ENCODE measurements at regions not wholly inside any gene's neighbourhood (a gene's known extent, or its start where the extent isn't known, plus 50 kb on each side); places are given as distances from the start of the nearest gene placed in this dataset.

DNA sequence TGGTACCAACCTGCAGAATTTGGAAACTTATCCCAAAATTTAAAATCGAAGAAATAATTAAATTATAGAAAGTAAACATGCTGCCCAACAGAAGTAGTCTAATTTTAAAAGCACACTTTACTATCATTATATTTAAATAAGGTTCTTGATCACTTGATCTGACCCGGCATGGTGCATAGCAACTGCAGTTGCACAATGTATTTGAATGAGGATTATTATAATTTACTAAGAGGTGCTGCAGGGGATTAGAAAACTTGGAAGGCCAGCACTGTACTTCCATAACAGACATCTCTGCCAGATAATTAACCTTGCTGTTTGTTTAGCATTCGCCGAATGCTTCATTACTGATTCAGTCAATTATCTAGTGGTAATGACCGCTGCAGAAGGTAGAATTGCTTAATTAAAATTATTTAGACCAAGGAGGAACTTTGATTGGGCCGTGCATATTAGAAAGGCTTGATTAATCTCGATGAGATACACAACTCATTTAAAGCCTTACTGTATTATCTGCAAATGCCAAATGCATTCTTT lies 971.6 kb downstream of the ZPLD1 start:
- TF ChIP-seq OSR1 (CRISPR knock-in tag; IDR thresholded peaks at IDR 0.05) (no peak), ZFP30 (CRISPR knock-in tag; IDR thresholded peaks at IDR 0.05) (no peak), ESRRG (CRISPR knock-in tag; IDR thresholded peaks at IDR 0.05) (no peak), ARNTL (CRISPR knock-in tag; IDR thresholded peaks at IDR 0.05; ENCODE audit: borderline replicate concordance, low read depth) (no peak), GLIS3 (CRISPR knock-in tag; IDR thresholded peaks at IDR 0.05) (no peak), TSHZ2 (CRISPR knock-in tag; IDR thresholded peaks at IDR 0.05) (no peak), ZFP3 (CRISPR knock-in tag; IDR thresholded peaks at IDR 0.05) (no peak), ZNF70 (CRISPR knock-in tag; IDR thresholded peaks at IDR 0.05) (no peak), TOX (CRISPR knock-in tag; IDR thresholded peaks at IDR 0.05; ENCODE audit: borderline replicate concordance) (no peak)
- TF ChIP-seq, protein P1, sequence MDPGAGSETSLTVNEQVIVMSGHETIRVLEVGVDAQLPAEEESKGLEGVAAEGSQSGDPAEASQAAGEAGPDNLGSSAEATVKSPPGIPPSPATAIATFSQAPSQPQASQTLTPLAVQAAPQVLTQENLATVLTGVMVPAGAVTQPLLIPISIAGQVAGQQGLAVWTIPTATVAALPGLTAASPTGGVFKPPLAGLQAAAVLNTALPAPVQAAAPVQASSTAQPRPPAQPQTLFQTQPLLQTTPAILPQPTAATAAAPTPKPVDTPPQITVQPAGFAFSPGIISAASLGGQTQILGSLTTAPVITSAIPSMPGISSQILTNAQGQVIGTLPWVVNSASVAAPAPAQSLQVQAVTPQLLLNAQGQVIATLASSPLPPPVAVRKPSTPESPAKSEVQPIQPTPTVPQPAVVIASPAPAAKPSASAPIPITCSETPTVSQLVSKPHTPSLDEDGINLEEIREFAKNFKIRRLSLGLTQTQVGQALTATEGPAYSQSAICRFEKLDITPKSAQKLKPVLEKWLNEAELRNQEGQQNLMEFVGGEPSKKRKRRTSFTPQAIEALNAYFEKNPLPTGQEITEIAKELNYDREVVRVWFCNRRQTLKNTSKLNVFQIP (CRISPR knock-in tag; IDR thresholded peaks at IDR 0.05; ENCODE audit: borderline replicate concordance, low read depth): no peak
- TF ChIP-seq, protein P2, sequence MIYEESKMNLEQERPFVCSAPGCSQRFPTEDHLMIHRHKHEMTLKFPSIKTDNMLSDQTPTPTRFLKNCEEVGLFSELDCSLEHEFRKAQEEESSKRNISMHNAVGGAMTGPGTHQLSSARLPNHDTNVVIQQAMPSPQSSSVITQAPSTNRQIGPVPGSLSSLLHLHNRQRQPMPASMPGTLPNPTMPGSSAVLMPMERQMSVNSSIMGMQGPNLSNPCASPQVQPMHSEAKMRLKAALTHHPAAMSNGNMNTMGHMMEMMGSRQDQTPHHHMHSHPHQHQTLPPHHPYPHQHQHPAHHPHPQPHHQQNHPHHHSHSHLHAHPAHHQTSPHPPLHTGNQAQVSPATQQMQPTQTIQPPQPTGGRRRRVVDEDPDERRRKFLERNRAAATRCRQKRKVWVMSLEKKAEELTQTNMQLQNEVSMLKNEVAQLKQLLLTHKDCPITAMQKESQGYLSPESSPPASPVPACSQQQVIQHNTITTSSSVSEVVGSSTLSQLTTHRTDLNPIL (CRISPR knock-in tag; IDR thresholded peaks at IDR 0.05; ENCODE audit: low read depth): no peak
